ENCODE measurements at regions not wholly inside any gene's neighbourhood (a gene's known extent, or its start where the extent isn't known, plus 50 kb on each side); places are given as distances from the start of the nearest gene placed in this dataset.

GRCh38 chr21:41092312-41092711, 75.6 kb upstream of the BACE2 start:
- Histone ChIP-seq H3K4me3 (no peak overlapping the region), H2AFZ (no peak overlapping the region), H4K20me1 (ENCODE audit: insufficient read depth) (no peaks in the 10 kb centered on the region), H3K79me2 (ENCODE audit: insufficient read depth) (no peaks in the 10 kb centered on the region), H3K9me3 (ENCODE audit: low read depth) (no peaks in the 10 kb centered on the region), H3K4me1 (ENCODE audit: insufficient read depth) (no peaks in the 10 kb centered on the region), H3K27me3 (replicated peaks; ENCODE audit: insufficient read depth) (no peaks in the 10 kb centered on the region), H3K9me2 (ENCODE audit: insufficient read depth) (no peaks in the 10 kb centered on the region), H3K27ac (no peak overlapping the region), H3F3A (ENCODE audit: insufficient read depth) (no peaks in the 10 kb centered on the region), H3K4me2 (ENCODE audit: unreplicated experiment) (no peak overlapping the region), H3K9ac (no peak overlapping the region), H3K36me3 (ENCODE audit: low read depth) (no peaks in the 10 kb centered on the region)
- no peak for TF ChIP-seq EZH2 (IDR thresholded peaks at IDR 0.05; ENCODE audit: insufficient read depth, poor library complexity, severe bottlenecking)
- TF ChIP-seq EZH2phosphoT487 (IDR thresholded peaks at IDR 0.05; ENCODE audit: insufficient read depth, low read depth) = no peak
- no peak for DNase-seq
- 33 to 35% methylated on average over 7 of the region's 7 CpGs for WGBS, 2 experiments (ENCODE audit: low coverage in 1 of 2, low lambda C conversion rate in 2 of 2, missing lambda C conversion rate in 2 of 2)
- in situ Hi-C loops (cut with MboI) = no loop called here

DNA sequence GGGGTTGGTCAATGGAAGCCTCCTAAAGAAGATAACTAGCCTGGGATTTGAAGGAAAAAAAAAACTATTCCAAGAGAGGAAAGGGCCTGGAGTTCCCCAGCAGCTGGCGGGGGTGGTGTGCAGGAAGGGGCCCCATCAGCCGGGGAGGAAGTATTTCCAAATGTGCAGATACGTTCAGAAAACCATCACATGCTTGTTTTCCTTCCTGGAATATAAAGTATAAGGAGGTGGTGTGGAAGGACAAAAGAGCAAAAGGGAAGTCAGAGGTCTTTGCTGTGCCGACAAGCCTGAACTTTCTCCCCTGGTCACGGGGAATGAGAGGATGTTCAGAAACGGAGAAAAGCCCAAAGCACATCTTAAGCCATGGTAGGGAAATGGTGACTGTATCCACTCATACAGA, 72.0 kb upstream of the BACE2 start:
- 39 to 43% methylated on average over 6 of the region's 6 CpGs for WGBS, 2 experiments (ENCODE audit: low coverage in 1 of 2, low lambda C conversion rate in 2 of 2, missing lambda C conversion rate in 2 of 2)
- Histone ChIP-seq H3K79me2 (ENCODE audit: insufficient read depth) (no peaks in the 10 kb centered on the region), H4K20me1 (ENCODE audit: insufficient read depth) (no peaks in the 10 kb centered on the region), H3K4me3 (no peak overlapping the region), H3K27ac (no peak overlapping the region), H3K9ac (no peak overlapping the region), H3K4me2 (ENCODE audit: unreplicated experiment) (no peak overlapping the region), H3K9me2 (ENCODE audit: insufficient read depth) (no peaks in the 10 kb centered on the region), H3K4me1 (ENCODE audit: insufficient read depth) (no peaks in the 10 kb centered on the region), H3K36me3 (ENCODE audit: low read depth) (no peaks in the 10 kb centered on the region), H3K27me3 (replicated peaks; ENCODE audit: insufficient read depth) (no peaks in the 10 kb centered on the region), H3F3A (ENCODE audit: insufficient read depth) (no peaks in the 10 kb centered on the region), H3K9me3 (ENCODE audit: low read depth) (no peaks in the 10 kb centered on the region), H2AFZ (no peak overlapping the region)
- in situ Hi-C loops (cut with MboI) = no loop called here
- no peak for DNase-seq
- TF ChIP-seq EZH2phosphoT487 (IDR thresholded peaks at IDR 0.05; ENCODE audit: insufficient read depth, low read depth) (no peak), EZH2 (IDR thresholded peaks at IDR 0.05; ENCODE audit: insufficient read depth, poor library complexity, severe bottlenecking) (no peak)

- TF ChIP-seq EZH2 (IDR thresholded peaks at IDR 0.05; ENCODE audit: insufficient read depth, poor library complexity, severe bottlenecking) (no peak), EZH2phosphoT487 (IDR thresholded peaks at IDR 0.05; ENCODE audit: insufficient read depth, low read depth) (no peak)
- DNase-seq = no peak
- H3K9ac ChIP-seq = no peak overlapping the region
- H2AFZ ChIP-seq = no peak overlapping the region
- no peaks in the 10 kb centered on the region for H4K20me1 ChIP-seq (ENCODE audit: insufficient read depth)
- H3K79me2 ChIP-seq (ENCODE audit: insufficient read depth) = no peaks in the 10 kb centered on the region
- H3K9me2 ChIP-seq (ENCODE audit: insufficient read depth) = no peaks in the 10 kb centered on the region
- no peak overlapping the region for H3K4me2 ChIP-seq (ENCODE audit: unreplicated experiment)
- H3K9me3 ChIP-seq (ENCODE audit: low read depth) = no peaks in the 10 kb centered on the region
- no peak overlapping the region for H3K27ac ChIP-seq
- H3K4me1 ChIP-seq (ENCODE audit: insufficient read depth) = no peaks in the 10 kb centered on the region
- H3F3A ChIP-seq (ENCODE audit: insufficient read depth) = no peaks in the 10 kb centered on the region
- 21 to 43% methylated on average over 1 of the region's 1 CpG for WGBS, 2 experiments (ENCODE audit: low coverage in 1 of 2, low lambda C conversion rate in 2 of 2, missing lambda C conversion rate in 2 of 2)
- H3K4me3 ChIP-seq = no peak overlapping the region
- no peaks in the 10 kb centered on the region for H3K27me3 ChIP-seq (replicated peaks; ENCODE audit: insufficient read depth)
- no peaks in the 10 kb centered on the region for H3K36me3 ChIP-seq (ENCODE audit: low read depth)
- in situ Hi-C loops (cut with MboI) = no loop called here
Observed at GRCh38 chr21:41098076-41098475, 69.9 kb upstream of the BACE2 start.

DNA sequence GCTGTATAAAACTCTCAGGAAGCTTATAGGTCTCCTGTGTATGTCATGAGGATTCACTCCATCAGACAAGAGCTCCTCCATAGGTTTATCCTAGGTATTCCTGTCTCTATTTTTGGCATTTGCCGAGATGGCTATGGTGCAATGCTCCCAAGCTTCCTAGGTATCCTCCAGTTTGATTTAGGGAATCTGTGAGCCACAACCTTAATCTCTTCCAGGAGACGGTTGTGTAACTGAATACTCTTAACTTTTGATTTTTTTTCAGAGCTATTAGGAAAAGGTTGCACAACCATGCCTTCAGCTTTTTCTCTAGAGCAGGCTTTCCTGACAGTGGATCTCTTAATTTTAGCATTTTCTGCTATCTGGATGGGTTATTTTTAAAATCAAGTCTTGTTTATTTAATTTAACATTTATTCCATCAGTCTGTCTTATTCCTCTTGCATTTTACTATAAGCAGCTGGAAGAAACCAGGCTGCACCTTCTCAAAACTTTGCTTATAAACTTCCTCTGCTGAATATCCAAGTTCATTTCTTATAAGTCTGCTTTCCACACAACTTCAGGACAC, 69.4 kb upstream of the BACE2 start:
- Histone ChIP-seq H3K4me2 (ENCODE audit: unreplicated experiment) (no peak overlapping the region), H3K9me2 (ENCODE audit: insufficient read depth) (no peaks in the 10 kb centered on the region), H3K36me3 (ENCODE audit: low read depth) (no peaks in the 10 kb centered on the region), H3K27me3 (replicated peaks; ENCODE audit: insufficient read depth) (no peaks in the 10 kb centered on the region), H3F3A (ENCODE audit: insufficient read depth) (no peaks in the 10 kb centered on the region), H2AFZ (no peak overlapping the region), H3K9ac (no peak overlapping the region), H3K4me1 (ENCODE audit: insufficient read depth) (no peaks in the 10 kb centered on the region), H3K27ac (no peak overlapping the region), H3K9me3 (ENCODE audit: low read depth) (no peaks in the 10 kb centered on the region), H4K20me1 (ENCODE audit: insufficient read depth) (no peaks in the 10 kb centered on the region), H3K79me2 (ENCODE audit: insufficient read depth) (no peaks in the 10 kb centered on the region), H3K4me3 (no peak overlapping the region)
- WGBS, 2 experiments (ENCODE audit: low coverage in 1 of 2, low lambda C conversion rate in 2 of 2, missing lambda C conversion rate in 2 of 2) = 0 to 2% methylated on average over 2 of the region's 2 CpGs
- DNase-seq = no peak
- TF ChIP-seq EZH2 (IDR thresholded peaks at IDR 0.05; ENCODE audit: insufficient read depth, poor library complexity, severe bottlenecking) = no peak
- TF ChIP-seq EZH2phosphoT487 (IDR thresholded peaks at IDR 0.05; ENCODE audit: insufficient read depth, low read depth) = no peak
- in situ Hi-C loops (cut with MboI) = no loop called here

All from GM23248 (cell line).